CD4-positive, alpha-beta T cell treated with Interleukin-10 for 1 hour (primary cell): ENCODE measurements at regions not wholly inside any gene's neighbourhood (a gene's known extent, or its start where the extent isn't known, plus 50 kb on each side); places are given as distances from the start of the nearest gene placed in this dataset.

Experiments
- DNase-seq: peaks from one replicate; pipeline ENCODE4 v3.0.0-alpha.2; 2020

- no peak for DNase-seq
Measured at GRCh38 chr10:10462151-10462941, 555.3 kb upstream of the CELF2 start.

GRCh38 chr10:10471758-10472157, 545.9 kb upstream of the CELF2 start:
- no peak for DNase-seq

GRCh38 chr10:10475812-10476211, 541.9 kb upstream of the CELF2 start:
- no peak for DNase-seq

- DNase-seq = no peak
Measured at GRCh38 chr10:10477844-10478243, 539.8 kb upstream of the CELF2 start.

GRCh38 chr10:10479465-10479864, 538.2 kb upstream of the CELF2 start:
- DNase-seq = no peak

GRCh38 chr10:10482613-10483012, 535.1 kb upstream of the CELF2 start:
- no peak for DNase-seq

GRCh38 chr10:10489076-10489475, 528.6 kb upstream of the CELF2 start:
- no peak for DNase-seq

- no peak for DNase-seq
Measured at GRCh38 chr10:10489805-10490571, 527.7 kb upstream of the CELF2 start.

GRCh38 chr10:10490581-10490980, 527.1 kb upstream of the CELF2 start:
- DNase-seq = no peak

GRCh38 chr10:10492420-10492819, 525.3 kb upstream of the CELF2 start:
- DNase-seq = no peak

GRCh38 chr10:10493833-10494232, 523.8 kb upstream of the CELF2 start:
- DNase-seq = no peak

- no peak for DNase-seq
Measured at GRCh38 chr10:10497245-10497644, 520.4 kb upstream of the CELF2 start.

- no peak for DNase-seq
Measured at GRCh38 chr10:10498781-10499180, 518.9 kb upstream of the CELF2 start.

- DNase-seq = no peak
Measured at GRCh38 chr10:10499839-10500238, 517.8 kb upstream of the CELF2 start.

- DNase-seq = no peak
Measured at GRCh38 chr10:10500937-10501336, 516.7 kb upstream of the CELF2 start.

GRCh38 chr10:10503772-10504171, 513.9 kb upstream of the CELF2 start:
- DNase-seq = no peak

GRCh38 chr10:10508211-10508610, 509.5 kb upstream of the CELF2 start:
- no peak for DNase-seq

- DNase-seq = no peak
Measured at GRCh38 chr10:10510179-10510578, 507.5 kb upstream of the CELF2 start.

GRCh38 chr10:10513067-10513466, 504.6 kb upstream of the CELF2 start:
- no peak for DNase-seq

GRCh38 chr10:10513898-10514297, 503.8 kb upstream of the CELF2 start:
- no peak for DNase-seq

- no peak for DNase-seq
Measured at GRCh38 chr10:10514797-10515196, 502.9 kb upstream of the CELF2 start.

GRCh38 chr10:10515479-10516204, 502.0 kb upstream of the CELF2 start:
- DNase-seq = no peak

- no peak for DNase-seq
Measured at GRCh38 chr10:10516346-10517130, 501.1 kb upstream of the CELF2 start.
